ENCODE measurements at regions not wholly inside any gene's neighbourhood (a gene's known extent, or its start where the extent isn't known, plus 50 kb on each side); places are given as distances from the start of the nearest gene placed in this dataset.
"Not testable (repeated sequence)": the region's sequence is repeated elsewhere in the genome, so short reads cannot be mapped to it uniquely, and the experiment has no call there.

GRCh38 chr6:120352491-120352890, 981.8 kb downstream of the TBC1D32 start:
- ATAC-seq = no peak

- ATAC-seq = no peak
These were observed 985.4 kb downstream of the TBC1D32 start for GRCh38 chr6:120348926-120349325.

- ATAC-seq = no peak
These were observed 979.0 kb upstream of the MAN1A1 start for GRCh38 chr6:120328521-120328920.

- no peak for ATAC-seq
These were observed 971.1 kb upstream of the MAN1A1 start for GRCh38 chr6:120320481-120321162.

GRCh38 chr6:120304223-120304622, 954.7 kb upstream of the MAN1A1 start:
- ATAC-seq = no peak

GRCh38 chr6:120303527-120303926, 954.0 kb upstream of the MAN1A1 start:
- ATAC-seq = no peak

- ATAC-seq = no peak
These were observed 952.5 kb upstream of the MAN1A1 start for GRCh38 chr6:120302041-120302440.

GRCh38 chr6:120290964-120291363, 941.4 kb upstream of the MAN1A1 start:
- ATAC-seq = no peak

GRCh38 chr6:120282005-120282404, 932.4 kb upstream of the MAN1A1 start:
- no peak for ATAC-seq

- ATAC-seq = no peak
These were observed 930.1 kb upstream of the MAN1A1 start for GRCh38 chr6:120279466-120280167.

- ATAC-seq = no peak
These were observed 929.3 kb upstream of the MAN1A1 start for GRCh38 chr6:120278689-120279396.

GRCh38 chr6:120274547-120274946, 925.0 kb upstream of the MAN1A1 start:
- ATAC-seq = no peak

GRCh38 chr6:120273411-120273810, 923.9 kb upstream of the MAN1A1 start:
- no peak for ATAC-seq

GRCh38 chr6:120272038-120272437, 922.5 kb upstream of the MAN1A1 start:
- ATAC-seq = no peak

GRCh38 chr6:120268256-120268655, 918.7 kb upstream of the MAN1A1 start:
- not testable (repeated sequence) for ATAC-seq

- ATAC-seq = no peak
These were observed 912.8 kb upstream of the MAN1A1 start for GRCh38 chr6:120262354-120262753.

- ATAC-seq = no peak
These were observed 911.1 kb upstream of the MAN1A1 start for GRCh38 chr6:120260636-120261035.

- no peak for ATAC-seq
These were observed 905.1 kb upstream of the MAN1A1 start for GRCh38 chr6:120254651-120255050.

GRCh38 chr6:120248451-120248850, 898.9 kb upstream of the MAN1A1 start:
- ATAC-seq = no peak

GRCh38 chr6:120237221-120237620, 887.7 kb upstream of the MAN1A1 start:
- ATAC-seq = no peak

- ATAC-seq = no peak
These were observed 880.4 kb upstream of the MAN1A1 start for GRCh38 chr6:120230008-120230407.

GRCh38 chr6:120228297-120228696, 878.7 kb upstream of the MAN1A1 start:
- ATAC-seq = no peak

- ATAC-seq = no peak
These were observed 869.8 kb upstream of the MAN1A1 start for GRCh38 chr6:120219339-120219738.

GRCh38 chr6:120214088-120214499, 864.5 kb upstream of the MAN1A1 start:
- no peak for ATAC-seq

All from activated CD4-positive, CD25-positive, alpha-beta regulatory T cell treated with anti-CD3 and anti-CD28 coated beads, Interleukin-2, amount 50 U/mL, for 24 hours (primary cell).